ENCODE measurements at regions not wholly inside any gene's neighbourhood (a gene's known extent, or its start where the extent isn't known, plus 50 kb on each side); places are given as distances from the start of the nearest gene placed in this dataset.

DNA sequence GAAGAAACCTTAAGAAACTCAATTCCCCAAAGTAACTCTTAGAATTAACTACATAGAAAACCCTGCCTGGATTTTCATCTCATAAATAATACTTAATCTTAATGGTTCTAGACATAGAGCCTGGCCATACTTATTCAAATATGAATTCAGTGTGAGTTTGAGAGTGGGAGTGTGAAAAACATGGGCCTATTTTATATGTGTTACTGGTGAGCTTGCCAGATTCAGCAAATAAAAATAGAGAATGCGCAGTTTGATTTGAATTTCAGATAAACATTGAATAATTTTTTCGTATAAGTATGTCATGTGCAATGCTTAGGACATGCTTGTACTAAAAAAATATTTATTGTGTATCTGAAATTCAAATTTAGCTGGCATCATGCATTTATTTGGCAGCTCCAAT is 473.9 kb upstream of the FZD8 start:
- DNase-seq, result no peak

DNA sequence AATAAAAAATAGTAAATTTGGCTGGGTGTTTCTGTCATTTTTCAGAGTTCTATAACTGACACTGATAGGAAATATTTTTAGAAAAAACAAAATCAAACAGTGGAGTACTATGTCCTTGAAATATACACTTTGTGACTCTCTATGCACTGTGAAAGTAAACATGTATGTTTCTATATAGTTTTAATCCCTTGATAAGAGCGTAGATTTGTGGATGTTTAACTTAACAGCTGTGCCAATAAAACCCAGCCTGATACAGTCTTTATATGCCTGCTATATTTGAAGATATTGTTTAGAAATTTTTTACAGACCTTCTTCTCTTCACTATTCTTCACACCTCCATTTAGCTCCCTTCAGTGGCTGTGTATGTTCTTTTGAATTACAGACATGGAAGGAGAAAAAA is 473.3 kb upstream of the FZD8 start:
- DNase-seq, result no peak

DNA sequence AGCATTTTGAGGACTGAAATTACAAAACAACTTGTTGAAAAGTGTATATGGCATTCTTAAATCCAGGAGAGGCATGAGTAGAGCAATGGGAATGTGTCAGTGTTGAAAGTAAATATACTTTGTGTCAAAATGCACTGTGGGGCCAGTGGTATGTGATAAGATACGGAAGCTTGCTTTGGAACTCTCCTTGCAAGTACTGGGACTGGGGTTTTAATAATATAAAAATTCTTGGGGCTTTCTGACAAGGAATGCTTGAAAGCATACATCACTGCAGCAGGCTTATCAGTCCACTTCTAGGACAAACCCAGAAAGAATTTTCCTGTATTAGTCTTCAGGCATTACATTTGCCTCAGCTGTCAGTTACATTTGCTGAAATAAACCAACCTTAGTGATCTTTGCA is 472.8 kb upstream of the FZD8 start:
- DNase-seq, result no peak

DNA sequence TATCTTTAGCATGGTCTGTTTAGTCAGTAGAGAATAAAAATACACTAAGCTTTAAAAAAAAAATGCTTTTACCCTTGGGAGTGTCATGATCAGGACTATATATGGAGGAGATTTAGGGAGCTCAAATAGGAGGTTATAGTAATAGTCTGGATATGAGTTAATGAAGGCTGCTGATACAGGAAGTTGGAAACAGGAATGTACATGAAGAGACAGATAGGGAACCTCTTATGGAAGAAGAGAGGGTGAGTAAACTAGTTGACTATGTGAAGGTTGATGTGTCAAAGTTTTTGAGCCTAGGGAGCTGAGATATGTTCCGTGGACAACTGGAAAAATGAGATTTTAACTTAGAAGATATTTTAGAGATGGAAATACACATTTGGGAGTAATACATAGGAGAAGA is 472.0 kb upstream of the FZD8 start:
- DNase-seq, result no peak

DNA sequence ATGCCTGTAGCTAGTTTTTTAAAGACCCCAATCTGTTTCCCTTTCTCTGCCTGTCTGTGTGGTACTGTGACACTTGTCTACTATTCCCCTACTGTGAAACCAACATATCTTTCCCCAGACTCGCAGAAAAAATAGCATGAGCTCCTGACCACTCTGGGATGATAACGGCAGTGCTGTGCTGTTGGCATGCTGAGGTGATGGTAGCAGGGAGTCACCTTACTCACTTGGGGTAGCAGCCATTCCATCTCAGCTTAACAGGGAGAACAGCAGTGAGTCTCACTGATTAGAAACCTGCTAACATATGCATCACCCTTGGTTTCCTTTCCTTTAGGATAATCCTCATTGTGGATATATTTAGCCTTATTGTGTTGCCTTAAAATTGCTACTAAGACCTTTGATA is 469.6 kb upstream of the FZD8 start:
- DNase-seq, result no peak

DNA sequence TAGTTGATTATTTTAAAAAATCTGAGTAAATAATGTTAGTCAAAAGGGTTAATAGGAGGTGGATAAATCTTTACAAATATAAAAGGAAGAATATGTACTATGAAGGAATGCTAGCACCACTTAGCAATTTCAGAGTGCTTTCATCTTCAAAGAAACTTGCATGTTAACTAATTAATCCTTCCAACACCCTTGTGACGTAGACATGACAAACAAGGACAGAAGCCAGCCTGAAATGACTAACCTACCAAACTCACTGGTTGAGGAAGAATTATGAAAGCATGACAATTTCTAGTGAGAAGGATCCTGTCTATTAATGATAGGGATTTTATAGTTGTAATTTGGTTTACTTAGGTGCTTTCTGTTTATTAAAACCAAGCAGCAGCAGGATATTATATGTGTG is 468.0 kb upstream of the FZD8 start:
- no peak for DNase-seq

DNA sequence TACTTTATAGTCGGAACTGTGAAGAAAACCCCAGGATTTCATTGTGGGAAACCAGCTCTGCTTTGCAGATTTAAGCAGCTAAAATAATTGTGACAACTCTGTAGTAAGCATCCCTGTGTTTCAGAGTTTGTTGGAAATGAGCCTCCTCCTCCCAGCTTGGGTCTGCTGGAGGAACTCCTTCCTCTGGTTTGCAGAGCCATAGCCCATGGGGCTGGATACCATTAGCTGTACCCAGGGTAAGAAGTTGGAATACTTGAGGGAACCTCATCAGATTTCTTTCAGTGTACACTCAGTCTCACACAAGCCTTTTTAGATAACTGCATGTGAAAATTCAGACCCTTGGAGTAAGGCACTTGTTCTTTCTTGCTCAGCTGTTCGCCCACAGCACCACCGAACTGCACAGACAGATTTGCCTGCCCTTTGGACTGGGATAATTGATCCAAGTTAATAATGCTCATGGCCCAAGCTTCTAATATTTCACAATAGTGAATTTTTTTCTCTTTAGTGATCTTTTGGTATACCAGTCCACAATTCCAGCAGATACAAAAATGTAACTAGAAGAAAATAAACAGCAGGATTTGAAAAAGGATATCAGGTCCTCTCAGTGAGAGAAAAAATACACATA is 467.4 kb upstream of the FZD8 start:
- no peak for DNase-seq

DNA sequence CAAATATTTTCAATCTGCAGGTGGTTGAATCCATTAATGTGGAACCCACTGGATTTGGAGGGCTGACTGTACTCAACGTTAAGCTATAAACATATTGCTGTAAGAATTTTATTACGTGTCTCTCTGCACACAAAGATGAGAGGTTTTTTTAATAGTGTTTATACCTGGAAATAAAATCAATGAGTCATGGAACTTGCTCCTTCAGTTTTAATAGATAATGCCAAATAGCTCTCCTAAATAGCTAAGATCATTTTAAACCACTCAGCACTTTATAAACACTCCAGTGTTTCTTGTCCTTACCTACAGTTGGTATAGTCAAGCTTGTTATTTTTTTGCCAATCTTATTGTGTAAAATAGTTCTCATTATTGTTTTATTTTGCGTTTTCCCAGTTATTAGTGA is 455.6 kb upstream of the FZD8 start:
- no peak for DNase-seq

DNA sequence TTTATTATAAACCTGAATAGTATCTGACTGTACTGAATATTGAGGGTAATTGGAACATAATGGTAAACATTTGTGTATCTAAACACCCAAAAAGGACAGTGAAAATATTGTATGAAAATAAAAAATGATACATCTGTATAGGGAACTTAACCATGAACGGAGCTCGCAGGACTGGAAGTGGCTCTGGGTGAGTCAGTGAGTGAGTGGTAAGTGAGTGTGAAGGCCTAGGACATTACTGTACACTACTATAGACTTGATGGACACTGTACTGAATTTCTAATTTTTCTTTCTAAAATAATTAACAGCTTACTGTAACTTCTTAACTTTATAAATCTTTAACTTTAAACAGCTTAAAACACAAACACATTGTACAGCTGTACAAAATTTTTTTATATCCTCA is 454.5 kb upstream of the FZD8 start:
- DNase-seq, result no peak

DNA sequence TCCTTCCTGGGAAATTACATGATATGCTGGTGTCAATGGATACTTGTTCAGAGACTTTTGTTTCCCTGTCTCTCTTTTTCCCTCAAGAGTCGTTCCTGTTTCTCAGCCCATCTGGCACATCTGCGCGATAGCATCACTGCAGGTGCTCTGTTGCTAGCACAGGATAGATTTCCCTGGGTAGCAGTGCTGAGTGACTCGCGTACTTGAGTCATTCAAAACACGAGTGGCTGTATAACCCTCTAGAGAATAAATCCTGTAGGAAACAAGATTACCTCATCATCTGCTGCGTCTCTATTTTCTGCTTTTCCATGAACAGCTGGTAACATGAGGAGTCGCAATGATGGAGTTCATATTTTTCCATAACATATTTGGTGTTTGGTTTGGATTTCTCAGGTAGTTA is 452.0 kb upstream of the FZD8 start:
- no peak for DNase-seq

DNA sequence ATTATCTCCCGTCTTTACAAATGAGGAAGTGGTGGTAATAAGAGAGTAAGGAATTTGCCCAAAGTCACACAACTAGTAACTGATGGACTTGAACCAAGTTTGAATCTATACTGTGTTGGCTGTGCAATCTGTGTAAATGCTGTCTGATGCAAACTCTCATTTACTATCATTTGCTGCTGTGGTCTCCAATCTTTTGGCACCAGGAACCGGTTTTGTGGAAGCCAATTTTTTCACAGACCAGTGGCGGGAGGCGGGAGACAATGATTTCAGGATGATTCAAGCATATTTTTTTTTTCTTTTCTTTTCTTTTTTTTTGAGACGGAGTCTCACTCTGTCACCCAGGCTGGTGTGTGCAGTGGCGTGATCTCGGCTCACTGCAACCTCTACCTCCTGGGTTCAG is 450.0 kb upstream of the FZD8 start:
- DNase-seq, result no peak

DNA sequence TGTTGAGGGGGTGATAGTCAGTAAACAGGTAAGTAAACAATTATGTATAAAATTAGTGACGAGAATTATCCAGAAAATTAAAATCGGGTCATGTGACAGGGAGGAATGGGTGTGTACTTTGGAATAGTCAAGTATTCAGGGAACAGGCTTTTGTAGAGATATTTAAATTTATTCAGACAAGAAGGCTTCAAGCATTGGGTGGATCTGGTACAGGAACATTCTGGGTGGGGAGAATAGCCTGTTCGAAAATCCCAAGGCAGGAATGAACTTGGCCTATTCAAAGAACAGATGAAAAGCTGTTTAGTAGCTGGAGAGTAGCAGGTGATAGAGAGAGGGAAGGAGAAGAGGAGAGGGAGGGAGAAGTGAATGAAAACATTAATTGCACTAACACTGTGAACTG is 448.9 kb upstream of the FZD8 start:
- DNase-seq, result no peak

DNA sequence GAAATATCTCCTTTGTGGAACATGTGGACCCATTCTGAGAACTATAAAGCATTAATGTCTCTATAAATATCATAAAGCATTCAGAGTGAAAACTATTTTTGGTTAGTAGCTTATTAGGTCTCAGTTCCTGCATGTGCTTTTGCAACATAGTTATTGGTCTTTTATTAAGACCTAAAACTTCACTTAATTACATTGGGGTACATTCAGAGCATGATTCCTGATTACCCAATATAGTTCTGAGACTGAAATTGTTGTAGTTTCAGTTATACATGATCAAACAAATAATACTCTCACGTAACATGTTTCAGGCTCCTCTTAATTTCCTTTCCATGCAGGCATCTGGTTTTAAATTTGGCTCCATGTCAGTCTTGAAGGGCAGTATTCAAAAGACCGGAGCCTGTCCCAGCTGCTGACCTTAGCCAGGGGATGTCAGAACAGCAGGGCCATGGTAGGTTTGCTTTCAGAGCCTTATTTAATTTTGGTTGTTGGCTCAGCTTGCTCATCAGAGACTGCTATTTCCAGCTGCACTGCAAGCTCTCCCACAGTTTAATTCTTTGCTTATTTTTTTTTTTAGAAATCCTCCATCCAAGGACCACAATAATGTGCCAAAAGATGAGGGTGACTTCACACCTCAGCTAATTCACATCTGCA is 447.8 kb upstream of the FZD8 start:
- DNase-seq, result no peak

DNA sequence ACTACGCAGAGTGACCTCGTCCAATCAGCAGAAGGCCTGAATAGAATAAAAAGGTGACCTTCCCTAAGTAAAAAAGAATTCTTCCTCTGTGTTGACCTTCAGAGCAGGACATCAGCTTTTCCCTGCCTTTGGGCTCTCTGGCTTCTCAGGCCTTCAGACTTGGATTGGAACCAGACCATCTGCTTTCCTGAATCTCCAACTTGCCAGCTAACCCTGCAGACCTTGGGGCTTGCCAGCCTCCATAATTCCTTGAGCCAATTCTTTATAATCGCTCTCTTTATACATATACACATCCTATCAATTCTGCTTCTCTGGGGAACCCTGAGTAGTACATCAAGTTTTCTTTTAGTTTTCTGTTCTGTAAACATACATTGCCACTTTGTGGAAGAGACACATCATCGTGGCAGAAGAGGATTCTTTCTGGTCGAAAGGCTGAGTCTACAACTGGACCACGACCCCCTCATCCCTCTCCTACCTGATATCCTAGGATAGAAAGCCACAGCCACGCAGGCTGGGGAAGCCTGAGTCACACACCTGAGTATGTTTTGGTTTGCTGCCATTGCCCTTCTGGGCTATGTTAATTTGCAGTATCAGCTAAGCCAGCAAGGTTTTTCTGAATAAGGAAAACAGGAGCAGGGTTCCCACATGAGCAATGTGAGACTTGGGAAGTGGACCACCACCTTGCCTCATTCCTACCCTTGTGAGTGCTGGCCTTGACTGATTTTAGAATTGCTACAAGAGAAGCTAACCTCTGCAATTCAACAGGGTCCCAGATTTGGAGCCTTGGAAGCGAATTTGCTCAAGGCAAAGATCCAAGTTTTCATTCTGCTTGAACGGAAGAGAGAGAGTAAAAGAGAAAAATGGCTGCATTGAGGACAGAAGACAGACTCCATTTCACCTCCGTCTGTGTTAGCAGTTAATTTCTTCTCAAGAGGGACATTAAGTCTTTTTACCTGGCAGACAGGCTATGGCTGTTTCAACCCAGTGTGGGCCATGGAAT is 445.2 kb upstream of the FZD8 start:
- no peak for DNase-seq

DNA sequence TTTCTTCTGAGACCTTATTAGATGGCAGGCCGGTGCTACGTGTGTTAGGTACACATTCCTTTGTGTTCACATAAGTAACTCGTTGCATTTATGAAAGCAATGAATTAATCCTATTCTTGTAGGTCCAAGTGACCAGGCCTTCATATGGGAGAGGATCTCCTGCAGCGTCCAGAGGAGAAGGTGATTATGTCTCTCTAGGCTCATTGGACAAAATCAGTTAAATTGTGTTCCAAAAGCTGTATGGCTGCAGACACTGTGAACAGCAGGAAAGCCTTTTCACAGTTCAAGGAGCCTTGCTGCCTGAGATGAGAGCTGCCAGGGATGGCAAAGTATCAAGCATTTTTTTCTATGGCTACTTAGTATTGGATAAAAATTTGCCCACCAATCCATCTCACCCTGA is 433.1 kb upstream of the FZD8 start:
- DNase-seq, result no peak

DNA sequence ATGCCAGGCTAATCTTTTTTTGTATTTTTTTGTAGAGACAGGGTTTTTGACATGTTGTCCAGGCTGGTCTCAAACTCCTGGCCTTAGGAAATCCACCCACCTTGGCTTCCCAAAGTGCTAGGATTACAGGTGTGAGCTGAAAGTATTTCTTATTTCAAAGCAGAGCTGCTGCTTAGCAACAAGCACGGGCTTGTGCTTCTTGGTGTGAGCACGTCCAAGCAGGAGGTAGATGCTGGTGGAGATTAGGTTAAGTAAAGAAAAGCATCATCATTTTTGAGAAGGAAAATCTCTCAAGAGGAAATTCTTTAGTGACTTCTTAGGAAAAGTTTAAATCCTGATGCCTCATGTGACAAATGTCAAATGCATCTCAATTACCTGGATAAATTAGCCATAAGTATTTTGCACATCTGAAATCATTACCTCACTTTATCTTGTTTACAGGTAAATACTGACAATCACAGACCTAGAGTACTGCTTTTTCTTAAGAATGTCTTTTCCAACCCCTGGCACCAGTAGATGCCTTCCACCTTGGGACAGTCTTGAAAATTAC is 431.8 kb upstream of the FZD8 start:
- no peak for DNase-seq

DNA sequence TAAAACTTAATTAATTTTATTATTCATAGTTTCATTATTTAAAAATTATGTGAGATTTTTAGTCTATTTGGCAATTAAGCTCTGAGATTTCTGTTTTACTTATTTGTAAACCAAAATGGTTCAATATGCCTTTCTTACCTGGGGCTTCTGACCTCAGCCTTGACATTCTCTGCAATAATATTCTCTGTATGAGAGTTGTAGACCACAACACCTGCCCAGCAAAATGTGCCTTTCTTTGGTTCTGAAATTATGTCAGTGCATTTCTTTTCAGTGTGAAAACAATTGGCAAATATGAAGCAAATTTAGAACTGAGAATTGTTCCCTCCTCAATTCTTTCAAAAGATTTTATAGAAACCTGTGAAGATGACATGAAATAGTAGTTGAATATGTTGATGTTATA is 426.4 kb upstream of the FZD8 start:
- DNase-seq, result no peak

DNA sequence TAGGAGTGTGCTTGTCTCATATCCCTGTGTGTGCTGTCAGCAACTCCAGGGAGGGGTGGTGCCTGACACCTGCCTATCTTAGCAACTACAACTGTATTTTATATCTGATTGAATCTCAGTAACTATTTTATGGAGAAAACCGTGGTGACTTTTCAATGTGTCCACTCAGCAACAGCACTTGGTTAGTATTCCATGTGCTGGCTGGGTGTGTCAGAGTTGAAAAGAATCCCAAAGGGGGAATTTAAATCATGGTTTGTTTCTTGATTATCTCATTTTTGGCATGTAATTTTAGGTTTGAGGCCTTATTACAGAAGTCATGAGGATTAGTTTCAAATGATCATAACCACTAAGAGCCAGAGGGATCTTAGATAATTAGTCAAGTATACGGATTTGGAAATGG is 425.7 kb upstream of the FZD8 start:
- no peak for DNase-seq

DNA sequence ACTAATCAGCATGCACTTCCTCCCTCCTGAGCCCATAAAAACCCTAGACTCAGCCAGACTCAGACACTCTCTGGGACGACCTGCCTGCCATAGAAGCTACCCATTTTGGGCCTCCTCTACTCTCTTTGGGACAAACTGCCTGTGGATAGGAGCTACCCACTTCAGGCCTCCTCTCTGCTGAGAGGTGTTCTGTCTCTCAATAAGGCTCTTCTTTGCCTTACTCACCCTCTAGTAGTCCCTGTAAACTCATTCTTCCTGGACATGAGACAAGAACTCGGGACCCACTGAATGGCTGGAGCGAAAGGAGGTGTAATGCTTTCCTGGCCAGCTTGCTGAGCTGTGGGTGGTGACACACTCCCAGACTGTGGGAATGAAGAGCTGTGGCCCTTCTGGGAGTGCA is 424.8 kb upstream of the FZD8 start:
- no peak for DNase-seq

DNA sequence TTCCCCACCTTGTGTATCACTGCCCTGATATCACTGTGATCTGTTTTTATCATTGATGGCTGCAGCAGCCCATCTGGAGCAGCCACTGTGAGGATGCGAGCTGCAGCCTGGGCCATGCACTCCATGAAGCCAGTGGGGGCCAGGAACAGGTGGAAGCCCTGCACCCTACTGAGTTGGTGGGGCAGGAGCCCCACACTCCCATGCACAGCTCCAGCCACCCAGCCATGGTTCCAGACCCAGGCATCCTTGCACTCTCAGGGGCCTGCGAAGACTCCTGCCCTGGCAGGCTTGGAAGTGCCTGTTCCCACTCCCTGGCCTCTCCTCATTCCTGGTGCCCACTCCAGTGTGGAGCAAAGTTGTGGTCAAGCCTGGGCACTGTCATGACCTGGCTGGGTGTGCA is 424.0 kb upstream of the FZD8 start:
- no peak for DNase-seq

DNA sequence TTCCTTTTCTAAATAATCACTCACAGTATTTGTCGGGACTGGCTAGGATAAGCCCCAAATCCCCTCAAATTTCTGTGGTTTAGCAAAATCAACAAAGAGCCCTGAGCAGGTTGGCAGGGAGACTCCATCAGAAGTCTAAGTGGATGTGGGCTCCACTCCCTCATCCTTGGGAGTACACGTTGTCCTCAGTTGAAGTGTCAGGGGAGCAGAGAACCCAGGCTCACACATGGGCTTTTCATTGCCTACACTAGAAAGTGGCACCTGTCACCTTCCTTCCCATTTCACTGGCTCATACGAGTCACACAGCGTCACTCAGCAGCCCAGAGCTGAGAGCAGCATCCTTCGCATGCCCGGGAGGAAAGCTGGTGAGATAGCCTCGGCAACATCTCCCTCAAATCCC is 421.3 kb upstream of the FZD8 start:
- no peak for DNase-seq

DNA sequence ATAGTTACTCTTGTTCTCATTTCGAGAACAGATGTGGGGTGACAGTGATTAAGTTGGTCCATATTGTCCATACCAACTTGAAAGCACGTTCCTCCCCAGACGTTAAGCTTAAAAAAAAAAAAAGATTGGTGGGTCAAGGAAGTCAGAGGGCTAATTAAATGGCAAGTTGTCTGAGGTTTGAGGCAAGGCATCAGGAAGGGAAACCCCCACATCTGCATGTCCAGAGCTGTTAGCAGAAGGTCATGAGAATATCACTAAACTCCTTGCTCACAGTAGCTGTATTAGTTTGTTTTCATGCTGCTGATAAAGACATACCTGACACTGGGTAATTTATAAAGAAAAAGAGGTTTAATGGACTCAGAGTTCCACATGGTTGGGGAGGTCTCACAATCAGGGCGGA is 415.6 kb upstream of the FZD8 start:
- DNase-seq, result no peak

DNA sequence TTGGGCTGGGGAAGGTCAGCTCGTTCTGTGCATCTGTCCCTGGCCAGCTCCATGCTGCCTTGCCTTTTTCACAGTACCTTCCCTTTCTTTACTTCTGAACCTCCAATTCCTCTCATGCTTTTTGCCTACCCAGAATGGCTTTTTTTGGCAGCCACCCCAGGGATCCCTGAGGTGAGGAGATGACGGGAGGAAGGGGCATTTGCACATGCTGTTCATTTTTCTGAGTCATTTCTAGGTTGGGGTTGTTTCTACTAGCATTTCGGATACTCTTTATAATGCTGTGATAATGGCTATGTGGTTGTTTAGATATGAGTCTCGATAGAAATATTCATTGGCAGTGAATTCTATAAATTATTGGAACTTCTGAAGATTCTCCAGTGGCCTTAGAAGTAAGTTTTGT is 415.1 kb upstream of the FZD8 start:
- DNase-seq, result no peak

All from hypothalamus (tissue), 51 donors.